ENCODE measurements at regions not wholly inside any gene's neighbourhood (a gene's known extent, or its start where the extent isn't known, plus 50 kb on each side); places are given as distances from the start of the nearest gene placed in this dataset.
"Not testable (repeated sequence)": the region's sequence is repeated elsewhere in the genome, so short reads cannot be mapped to it uniquely, and the experiment has no call there.

DNA sequence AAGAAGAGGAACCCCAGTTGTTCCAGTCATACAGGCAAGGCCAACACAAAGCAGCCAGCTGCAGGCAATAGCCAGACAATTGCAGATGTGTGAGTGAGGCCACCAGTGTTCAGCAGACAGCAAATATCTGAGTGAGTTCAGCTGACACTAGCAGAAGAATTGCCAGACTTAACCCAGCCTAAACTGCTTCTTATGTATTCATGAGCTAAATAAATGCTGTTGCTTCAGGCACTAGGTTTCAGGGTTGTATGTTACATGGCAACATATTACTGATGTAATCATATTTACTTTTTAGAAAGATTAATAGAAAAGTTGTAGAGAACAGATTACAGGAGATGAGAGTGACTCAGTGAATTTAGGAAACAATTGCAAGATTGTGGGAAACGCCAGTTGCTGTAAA is 129.8 kb upstream of the CHODL start:
- no peak for DNase-seq (ENCODE audit: low read depth in 2 of 3, low spot score in 2 of 3)

GRCh38 chr21:18104802-18105201 is 139.8 kb upstream of the CHODL start:
- no peak for DNase-seq (ENCODE audit: low read depth in 2 of 3, low spot score in 2 of 3)

GRCh38 chr21:18096413-18096812 is 148.2 kb upstream of the CHODL start:
- not testable (repeated sequence) for DNase-seq (ENCODE audit: low read depth in 2 of 3, low spot score in 2 of 3)

DNA sequence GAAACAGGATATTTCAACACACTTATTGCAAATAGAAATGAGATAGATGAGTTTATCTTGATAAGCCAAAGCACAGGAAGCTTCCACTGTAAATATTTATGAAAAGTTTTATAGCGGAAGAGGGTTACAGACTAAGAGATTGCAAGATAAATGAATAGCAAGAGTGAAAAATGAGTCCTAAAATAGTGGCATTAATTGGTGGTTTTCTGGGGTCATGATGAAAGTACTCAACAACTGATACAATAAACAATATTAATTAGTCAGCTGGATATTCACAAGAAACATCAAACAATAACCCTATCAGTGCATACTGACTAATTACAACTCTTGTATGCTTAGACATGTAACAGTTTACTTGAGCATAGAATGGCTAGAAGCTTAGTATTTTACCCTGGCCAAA is 154.8 kb upstream of the CHODL start:
- DNase-seq (ENCODE audit: low read depth in 2 of 3, low spot score in 2 of 3) = no peak

GRCh38 chr21:18070392-18070791 is 174.2 kb upstream of the CHODL start:
- no peak for DNase-seq (ENCODE audit: low read depth in 2 of 3, low spot score in 2 of 3)

GRCh38 chr21:18069875-18070274 is 174.8 kb upstream of the CHODL start:
- no peak for DNase-seq (ENCODE audit: low read depth in 2 of 3, low spot score in 2 of 3)

GRCh38 chr21:18060402-18060801 is 184.2 kb upstream of the CHODL start:
- no peak for DNase-seq (ENCODE audit: low read depth in 2 of 3, low spot score in 2 of 3)

DNA sequence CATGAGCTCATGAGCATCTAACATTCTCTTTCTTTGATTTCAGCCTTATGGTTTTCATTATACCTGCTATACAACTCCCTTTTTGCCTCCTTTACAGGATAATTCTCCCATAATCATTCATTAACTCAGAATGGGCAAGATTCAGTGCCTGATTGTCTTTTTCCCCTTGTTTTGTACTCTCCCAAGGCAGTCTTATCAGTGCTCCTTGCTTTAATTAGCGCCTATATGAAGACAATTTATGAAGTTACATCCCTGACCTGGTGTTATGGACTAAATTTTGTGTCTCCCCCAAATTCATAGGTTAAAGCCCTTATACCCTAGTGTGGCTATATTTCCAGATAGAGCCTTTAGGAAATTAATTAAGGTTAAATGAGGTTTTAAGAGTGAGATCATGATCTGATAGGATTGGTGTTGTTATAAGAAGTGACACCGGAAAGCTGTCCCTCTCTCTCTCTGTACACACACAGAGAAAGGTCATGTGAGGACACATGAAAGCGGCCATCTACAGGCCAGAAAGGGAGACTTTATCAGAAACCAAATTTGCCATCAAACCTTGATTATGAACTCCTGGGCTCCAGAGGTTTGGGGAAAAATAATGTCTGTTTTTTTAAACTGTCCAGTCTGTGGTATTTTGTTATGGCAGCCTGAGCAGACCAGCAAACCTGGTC is 185.8 kb upstream of the CHODL start:
- no peak for DNase-seq (ENCODE audit: low read depth in 2 of 3, low spot score in 2 of 3)

GRCh38 chr21:18053151-18053550 is 191.5 kb upstream of the CHODL start:
- no peak for DNase-seq (ENCODE audit: low read depth in 2 of 3, low spot score in 2 of 3)

DNA sequence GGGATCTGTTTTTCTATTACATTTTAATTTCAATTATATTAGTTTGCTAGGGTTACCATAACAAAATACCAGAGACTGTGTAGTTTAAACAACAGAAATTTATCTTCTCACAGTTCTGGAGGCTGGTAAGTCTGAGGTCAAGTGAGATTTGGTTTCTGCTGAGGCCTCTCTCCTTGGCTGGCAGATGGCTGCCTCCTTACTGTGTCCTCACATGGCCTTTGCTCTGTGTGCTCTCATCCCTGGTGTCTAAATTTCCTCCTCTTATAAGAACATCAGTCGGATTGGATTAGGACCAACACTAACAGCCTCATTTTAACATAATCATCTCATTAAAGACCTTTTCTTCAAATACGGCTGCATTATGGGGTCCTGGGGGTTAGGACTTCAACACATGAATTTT is 195.2 kb upstream of the CHODL start:
- DNase-seq (ENCODE audit: low read depth in 2 of 3, low spot score in 2 of 3) = no peak

DNA sequence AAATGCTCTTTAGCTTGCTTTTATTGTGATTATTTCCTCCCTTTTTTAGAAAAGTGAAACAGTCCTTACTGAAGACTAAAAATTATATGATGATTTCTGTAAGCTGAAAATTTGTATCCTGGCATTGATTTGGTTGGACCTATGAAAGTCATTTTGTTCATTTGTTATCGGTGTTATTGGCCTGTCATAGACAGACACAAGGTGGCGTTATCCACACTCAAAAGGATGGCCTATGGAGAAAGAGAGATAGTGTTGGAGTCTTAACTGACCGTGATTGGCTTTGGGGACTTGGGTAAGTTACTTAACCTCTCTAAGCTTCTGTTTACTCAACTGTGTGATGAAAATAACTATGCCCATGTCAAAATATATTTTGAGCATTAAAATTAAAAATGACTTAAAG is 203.6 kb upstream of the CHODL start:
- DNase-seq (ENCODE audit: low read depth in 2 of 3, low spot score in 2 of 3) = no peak

- DNase-seq (ENCODE audit: low read depth in 2 of 3, low spot score in 2 of 3) = no peak
Observed at GRCh38 chr21:18030248-18030647, 211.1 kb upstream of the C21orf91 start.

DNA sequence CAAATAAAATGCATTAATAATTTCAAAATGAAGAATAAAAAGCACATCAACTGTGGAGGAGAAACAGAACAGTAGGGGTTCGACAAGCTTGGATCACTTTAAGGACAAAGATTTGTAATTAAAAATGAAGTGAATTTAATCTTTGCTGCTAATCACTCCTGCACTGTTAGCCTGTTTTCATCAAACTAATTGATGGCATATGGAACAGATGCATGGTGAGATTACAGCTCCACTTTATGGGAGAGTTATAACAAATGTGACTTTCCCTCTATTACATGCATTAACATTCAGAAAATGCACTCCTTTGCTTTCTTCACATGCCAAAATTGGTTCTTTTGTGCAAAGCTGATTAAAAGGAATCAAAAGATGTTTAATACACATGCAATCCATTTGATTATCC is 207.2 kb upstream of the C21orf91 start:
- no peak for DNase-seq (ENCODE audit: low read depth in 2 of 3, low spot score in 2 of 3)

- DNase-seq (ENCODE audit: low read depth in 2 of 3, low spot score in 2 of 3) = no peak
Observed at GRCh38 chr21:18023711-18024110, 204.6 kb upstream of the C21orf91 start.

GRCh38 chr21:18023157-18023556 is 204.0 kb upstream of the C21orf91 start:
- DNase-seq (ENCODE audit: low read depth in 2 of 3, low spot score in 2 of 3) = no peak

- DNase-seq (ENCODE audit: low read depth in 2 of 3, low spot score in 2 of 3) = no peak
Observed at GRCh38 chr21:18007121-18007520, 188.0 kb upstream of the C21orf91 start.

GRCh38 chr21:18006691-18007090 is 187.5 kb upstream of the C21orf91 start:
- no peak for DNase-seq (ENCODE audit: low read depth in 2 of 3, low spot score in 2 of 3)

DNA sequence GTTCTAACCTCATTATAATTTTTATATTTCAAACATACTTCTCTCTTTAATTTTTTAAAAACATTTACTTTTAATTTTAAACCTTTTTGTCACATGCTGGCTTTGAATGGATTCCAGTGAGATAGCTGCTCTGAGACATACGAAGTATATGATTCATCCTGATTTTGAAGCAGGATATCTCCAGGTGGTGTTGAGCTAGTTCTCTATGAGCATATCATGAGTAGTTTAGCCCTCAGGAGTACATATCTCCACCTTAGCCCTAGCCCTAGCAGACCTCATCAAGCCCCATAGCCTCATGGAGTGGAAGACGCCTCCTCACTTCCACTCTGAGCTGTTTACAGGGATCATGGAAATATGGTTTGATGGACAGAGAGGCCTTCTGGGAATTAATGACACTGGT is 183.2 kb upstream of the C21orf91 start:
- no peak for DNase-seq (ENCODE audit: low read depth in 2 of 3, low spot score in 2 of 3)

- DNase-seq (ENCODE audit: low read depth in 2 of 3, low spot score in 2 of 3) = no peak
Observed at GRCh38 chr21:18000981-18001686, 182.0 kb upstream of the C21orf91 start.

DNA sequence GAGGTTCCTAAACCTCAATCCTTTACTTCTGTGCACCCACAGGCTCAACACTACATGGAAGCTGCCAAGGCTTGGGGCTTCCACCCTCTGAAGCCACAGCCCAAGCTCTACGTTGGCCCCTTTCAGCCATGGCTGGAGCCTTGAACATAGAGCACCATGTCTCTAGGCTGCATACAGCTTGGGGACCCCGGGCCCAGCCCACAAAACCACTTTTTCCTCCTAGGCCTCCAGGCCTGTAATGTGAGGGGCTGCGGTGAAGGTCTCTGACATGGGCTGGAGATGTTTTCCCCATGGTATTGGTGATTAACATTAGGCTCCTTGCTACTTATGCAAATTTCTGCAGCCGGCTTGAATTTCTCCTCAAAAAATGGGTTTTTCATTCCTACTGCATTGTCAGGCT is 179.4 kb upstream of the C21orf91 start:
- DNase-seq (ENCODE audit: low read depth in 2 of 3, low spot score in 2 of 3) = not testable (repeated sequence)

DNA sequence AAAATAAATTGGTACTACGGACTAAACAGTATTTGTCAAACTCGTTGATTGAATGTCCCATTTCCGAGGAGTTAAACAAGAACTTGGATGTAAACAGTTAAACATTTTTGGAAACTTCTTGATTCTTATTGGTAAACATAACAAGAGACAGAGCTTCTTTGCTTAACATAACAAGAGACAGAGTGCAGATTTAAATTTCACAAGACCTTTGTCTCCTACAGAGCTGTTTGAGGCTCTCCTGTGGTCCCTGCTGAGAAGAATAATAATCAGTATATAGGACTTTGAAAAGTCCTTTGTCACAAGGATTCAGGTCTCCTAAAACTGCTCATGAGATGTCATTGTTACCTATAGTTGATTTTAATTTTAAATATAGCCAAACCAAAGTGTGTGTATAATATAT is 170.6 kb upstream of the C21orf91 start:
- DNase-seq (ENCODE audit: low read depth in 2 of 3, low spot score in 2 of 3) = no peak

- DNase-seq (ENCODE audit: low read depth in 2 of 3, low spot score in 2 of 3) = no peak
Observed at GRCh38 chr21:17988102-17988437, 168.9 kb upstream of the C21orf91 start.
